GM19099 (cell line): ENCODE measurements at regions not wholly inside any gene's neighbourhood (a gene's known extent, or its start where the extent isn't known, plus 50 kb on each side); places are given as distances from the start of the nearest gene placed in this dataset.

Experiments
- POLR2A ChIP-seq: IDR thresholded peaks from 3 replicates; pipeline ENCODE4 v1.6.1; 2011; ENCODE audit warnings: low read depth; ENCODE audit not compliant: insufficient read length; ENCODE audit errors: extremely low read depth

- no peak for TF ChIP-seq POLR2A
These were observed 174.0 kb upstream of the CIBAR2 start for GRCh38 chr16:85286066-85286831.

DNA sequence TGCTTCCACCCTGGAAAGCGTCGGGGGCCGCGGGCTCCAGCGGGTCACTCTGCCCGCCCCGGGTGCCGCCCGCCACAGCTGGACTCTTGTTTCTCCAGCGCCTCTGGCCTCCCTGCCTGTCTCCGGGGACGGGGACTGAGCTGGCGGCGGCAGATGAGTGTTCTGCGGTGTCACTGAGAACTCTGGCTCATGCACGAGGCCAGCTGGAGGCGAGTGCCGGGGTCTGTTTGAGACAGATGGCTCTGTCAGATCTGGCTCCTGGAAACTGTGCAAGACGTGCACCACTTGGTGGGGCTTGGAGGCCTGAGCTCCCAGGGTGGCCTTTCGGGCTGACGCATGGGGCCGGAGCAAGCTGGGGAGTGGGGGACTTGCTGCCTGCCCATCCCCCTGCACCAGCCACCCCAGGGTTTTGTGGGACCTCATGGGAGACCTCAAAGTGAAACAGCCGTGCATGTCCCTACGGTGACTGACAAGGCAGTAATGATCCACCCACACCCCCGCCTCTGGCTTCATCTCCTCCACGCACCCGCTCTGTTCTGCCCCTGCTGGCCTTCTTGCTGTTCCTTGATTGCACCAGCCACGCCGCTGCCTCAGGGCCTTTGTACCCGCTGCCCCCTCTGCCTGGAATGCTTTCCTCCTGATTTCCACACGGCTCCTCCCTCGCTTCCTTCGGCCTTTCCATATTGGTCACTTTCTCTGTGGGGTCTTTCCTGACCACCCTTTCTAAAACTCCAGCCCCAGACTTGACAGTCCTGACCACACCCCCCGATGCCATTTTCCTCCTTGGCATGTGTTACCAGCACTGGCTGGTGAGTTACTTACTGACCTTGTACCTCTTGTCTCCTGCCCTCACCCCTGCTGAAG, 174.9 kb upstream of the CIBAR2 start:
- no peak for TF ChIP-seq POLR2A

DNA sequence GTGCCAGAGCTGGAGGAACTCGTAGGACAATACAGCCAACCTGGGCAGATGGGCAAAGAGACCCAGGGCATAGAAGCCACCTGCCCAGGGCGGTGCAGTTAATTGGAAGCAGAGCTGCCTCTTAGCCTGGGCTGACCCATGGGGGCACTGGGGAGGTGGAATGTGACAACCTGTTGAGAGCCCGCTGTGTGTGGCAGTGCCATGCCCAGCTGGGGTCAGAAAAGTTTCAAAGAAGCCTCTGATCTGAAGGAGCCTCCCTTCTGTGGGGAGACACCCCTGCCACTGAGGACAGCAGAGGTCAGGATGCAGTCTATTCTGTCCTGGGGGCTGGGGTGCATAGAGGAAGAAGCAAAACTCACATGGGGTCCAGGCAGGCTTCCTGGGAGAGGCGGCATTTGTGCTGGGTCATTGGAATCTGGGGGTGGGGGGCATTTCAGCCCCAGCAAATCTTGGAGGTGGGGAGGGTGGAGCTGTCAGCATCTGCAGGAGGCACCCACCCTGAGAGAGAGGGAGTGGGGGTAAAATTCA, 176.1 kb upstream of the CIBAR2 start:
- no peak for TF ChIP-seq POLR2A

GRCh38 chr16:85288869-85289660, 176.8 kb upstream of the CIBAR2 start:
- no peak for TF ChIP-seq POLR2A

DNA sequence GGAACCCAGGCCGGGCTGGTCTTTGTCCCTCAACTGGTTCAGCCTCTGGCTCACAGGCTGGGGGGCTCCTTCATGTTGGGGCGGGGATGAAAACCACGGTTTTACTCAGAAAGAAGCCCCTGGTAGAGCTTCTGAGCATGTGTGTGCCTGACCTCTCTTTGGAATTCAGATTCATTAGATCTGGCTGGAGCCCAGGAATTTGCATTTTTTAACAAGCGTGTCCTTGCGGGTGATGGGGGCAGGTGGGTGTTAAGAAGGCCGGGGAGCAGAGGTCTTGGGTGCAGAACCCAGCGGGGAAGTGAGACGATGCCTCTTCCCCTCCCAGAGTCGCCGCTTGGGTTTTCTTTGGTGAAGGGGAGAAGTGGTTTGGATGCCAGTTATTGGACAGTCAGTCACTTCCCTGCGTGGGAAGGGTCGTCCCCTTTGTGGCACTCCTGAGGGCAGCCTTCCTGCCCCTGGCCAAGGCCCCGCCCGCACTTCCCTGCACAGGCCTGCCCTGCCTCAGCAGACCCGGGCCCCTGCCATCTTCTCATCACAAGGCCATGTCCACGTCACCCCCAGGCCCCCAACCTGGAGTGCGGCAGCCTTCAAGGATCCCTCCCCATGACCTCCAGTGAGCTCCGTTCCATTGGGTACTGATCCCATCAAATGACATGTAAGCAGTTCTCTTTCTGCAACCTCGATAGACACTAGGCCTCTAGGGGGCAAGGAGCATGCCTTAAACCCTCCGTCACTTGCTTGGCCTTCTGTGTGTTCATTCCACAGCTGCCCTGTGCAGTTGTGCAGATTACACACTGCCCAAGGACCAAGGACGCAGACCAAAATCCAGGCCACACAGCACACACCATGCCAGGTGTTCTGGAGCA, 177.7 kb upstream of the CIBAR2 start:
- no peak for TF ChIP-seq POLR2A

- no peak for TF ChIP-seq POLR2A
These were observed 178.5 kb upstream of the CIBAR2 start for GRCh38 chr16:85290626-85291301.

DNA sequence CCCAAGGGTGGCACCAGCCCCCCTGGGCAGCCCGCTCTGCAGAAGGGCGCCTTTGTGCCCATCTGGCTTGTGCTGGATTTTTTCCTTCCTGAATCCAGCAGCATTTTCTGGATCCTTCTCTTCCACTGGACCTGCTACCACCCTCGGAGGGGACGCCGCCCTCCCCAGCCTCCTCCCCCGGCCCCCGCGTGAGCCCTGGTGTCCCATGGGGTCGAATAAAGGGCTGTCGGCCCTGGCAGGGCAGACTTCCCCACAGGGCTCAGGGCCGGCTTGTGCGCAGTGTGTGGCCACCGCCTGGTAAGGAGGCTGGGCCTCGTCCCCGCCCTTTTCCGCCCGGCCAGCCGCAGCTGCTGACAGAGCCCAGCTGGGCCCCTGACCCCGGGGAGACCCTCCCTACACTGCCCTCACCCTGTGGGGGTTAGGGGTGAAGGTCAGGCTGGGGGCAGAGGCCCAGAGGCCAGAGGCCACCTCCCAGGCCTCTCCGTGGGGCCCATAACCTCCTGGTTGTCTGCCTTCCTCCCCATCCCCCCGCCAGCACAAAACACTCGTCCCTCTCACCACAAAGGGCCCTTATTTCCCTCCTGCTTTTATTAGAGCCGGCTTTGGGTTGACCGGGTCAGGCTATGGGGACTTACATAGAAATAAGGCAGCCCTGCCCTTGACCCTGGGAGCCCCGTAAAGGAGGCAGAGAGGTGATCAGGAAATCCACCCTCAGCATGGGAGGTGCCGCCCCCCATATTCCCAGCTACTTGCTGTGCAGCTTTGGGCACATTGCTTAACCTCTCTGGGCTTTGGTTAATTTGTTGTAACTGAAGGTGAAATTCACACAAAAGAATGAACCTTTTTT, 179.3 kb upstream of the CIBAR2 start:
- TF ChIP-seq POLR2A = no peak

DNA sequence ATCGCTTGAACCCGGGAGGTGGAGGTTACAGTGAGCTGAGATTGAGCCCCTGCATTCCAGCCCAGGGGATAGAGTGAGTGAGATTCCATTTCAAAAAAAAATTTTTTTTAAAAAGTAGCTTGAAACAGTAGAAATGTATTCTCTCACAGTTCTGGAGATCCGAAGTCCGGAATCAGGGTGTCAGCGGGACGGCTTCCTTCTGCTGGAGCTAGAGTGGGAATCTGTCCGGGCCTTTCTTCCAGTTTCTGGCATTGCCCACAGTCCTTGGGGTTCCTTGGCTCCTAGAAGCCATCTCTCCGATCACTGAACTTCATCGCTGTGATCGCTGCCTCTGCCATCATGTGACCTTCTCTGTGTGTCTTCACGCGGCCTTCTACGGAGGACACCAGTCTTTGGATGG, 181.2 kb upstream of the CIBAR2 start:
- TF ChIP-seq POLR2A = no peak

- no peak for TF ChIP-seq POLR2A
These were observed 181.8 kb upstream of the CIBAR2 start for GRCh38 chr16:85293904-85294642.

GRCh38 chr16:85294810-85295508, 182.7 kb upstream of the CIBAR2 start:
- TF ChIP-seq POLR2A = no peak

GRCh38 chr16:85296859-85297660, 184.8 kb upstream of the CIBAR2 start:
- TF ChIP-seq POLR2A = no peak
